ENCODE measurements at regions not wholly inside any gene's neighbourhood (a gene's known extent, or its start where the extent isn't known, plus 50 kb on each side); places are given as distances from the start of the nearest gene placed in this dataset.

GRCh38 chr1:5571861-5572401, 420.3 kb downstream of the NPHP4 start:
- TF ChIP-seq CTCF (IDR thresholded peaks at IDR 0.05) (no peak), POLR2A (IDR thresholded peaks at IDR 0.05) (no peak), POLR2AphosphoS5 (IDR thresholded peaks at IDR 0.05) (no peak)

Measured in breast epithelium (tissue), 3 donors.